ENCODE measurements at regions not wholly inside any gene's neighbourhood (a gene's known extent, or its start where the extent isn't known, plus 50 kb on each side); places are given as distances from the start of the nearest gene placed in this dataset.
A peak's percentile ranks its signal among the peaks of the same experiment; 100 is the strongest.

DNA sequence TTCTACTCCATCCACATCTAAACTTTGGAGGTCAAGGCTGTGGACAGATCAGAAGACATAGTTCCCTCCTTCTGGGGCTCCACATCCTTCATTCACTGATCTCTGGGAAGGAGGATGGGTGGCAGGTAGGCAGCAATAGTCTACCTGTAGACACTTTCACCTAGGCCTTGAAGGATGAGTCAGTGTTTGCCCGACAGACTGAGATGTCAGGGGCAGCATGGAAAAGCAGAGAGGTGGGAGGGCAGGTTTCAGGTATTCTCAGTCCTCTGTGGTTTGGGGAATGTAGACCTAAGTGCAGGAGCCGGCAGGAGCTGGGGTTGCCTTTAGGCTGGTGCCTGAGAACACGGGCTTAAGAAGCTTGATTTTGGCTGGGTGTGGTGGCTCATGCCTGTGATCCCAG, 171.9 kb upstream of the ZNF267 start:
- DNase-seq = no peak

DNA sequence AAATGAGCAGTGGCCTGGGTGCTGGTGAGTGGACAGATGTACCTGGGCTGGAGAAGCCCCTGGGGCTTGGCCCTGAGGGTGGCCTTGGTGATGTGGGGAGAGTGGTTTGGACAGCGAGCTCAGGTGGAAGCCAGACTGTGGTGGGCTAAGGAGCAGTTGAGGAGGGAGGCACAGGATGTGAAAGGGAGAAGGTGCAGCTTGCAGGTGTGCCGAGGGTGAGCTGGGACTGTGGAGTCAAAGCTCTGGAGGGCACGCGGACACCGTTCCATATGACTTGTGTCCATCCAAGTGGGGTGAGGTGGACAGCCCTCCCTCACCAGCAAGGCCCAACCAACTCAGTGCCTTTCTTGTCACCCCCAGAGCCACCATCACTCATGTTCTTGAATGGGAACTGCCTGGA, 170.8 kb upstream of the ZNF267 start:
- DNase-seq = no peak

DNA sequence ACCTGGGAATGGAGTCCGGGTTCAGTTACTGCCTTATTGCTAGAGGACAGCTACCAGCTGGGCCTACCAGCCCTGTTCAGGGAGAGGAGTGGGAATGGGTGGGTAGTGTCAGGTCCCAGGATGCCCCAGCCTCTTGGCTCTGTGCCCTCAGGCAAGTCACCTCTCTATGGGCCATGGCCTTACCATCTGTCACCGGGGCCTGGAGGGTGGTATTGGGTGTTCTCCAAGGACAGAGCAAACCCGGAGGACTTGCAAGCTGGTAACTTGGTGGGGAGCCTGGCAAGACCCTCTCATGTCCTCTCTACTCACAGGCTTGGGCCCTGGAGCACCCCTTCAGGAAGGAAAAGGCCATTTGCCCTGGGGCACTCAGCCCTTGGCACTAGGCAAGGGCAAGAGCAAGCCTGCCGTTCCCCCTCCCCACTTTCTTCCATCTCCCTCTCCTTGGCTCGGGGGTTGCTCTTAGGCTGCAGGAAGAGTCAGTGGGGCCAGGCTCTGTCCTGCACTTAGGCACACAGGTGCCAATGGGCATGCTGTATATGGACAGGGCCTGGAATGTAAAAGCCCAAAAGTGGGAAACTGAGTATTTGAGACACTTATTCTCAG, 170.0 kb upstream of the ZNF267 start:
- DNase-seq = no peak

DNA sequence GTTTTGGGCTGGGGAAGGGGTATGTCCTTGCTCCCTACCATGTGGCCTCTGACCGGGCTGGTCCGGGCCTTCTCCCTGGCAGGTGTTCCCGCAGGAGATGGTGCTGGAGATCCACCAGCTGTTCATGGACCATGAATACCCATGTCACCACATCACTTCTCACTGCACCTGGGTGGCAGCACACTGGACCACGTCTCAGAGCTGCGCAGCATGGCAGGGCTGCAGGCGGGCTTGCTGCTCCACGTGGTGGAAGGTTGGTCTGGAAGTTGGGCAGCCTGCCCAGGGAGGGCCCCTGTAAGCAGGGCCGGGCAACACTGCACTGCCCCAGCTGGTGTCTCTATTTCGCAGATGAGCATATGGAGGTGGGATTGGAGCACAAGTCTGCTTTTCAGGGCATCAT, 169.5 kb upstream of the ZNF267 start:
- DNase-seq = no peak

DNA sequence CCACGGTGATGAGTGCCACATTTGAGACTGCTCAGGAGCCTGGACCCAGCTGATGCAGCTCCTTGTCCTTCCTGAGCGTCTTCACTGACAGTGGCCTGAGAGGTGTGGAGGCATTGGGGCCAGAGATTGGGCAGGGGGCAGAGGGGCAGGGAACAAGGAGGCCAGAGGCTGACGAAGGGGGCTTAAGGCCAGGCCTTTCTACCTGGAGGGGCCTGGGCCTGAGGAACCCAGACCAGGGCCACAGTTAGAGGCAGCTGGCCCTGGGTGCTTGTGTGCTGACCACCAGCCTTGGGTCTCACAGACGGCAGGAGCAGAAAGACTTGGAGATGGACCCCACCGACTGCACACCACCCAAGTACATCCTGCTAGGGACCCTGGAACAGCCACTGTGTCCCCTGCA, 168.2 kb upstream of the ZNF267 start:
- DNase-seq = no peak

DNA sequence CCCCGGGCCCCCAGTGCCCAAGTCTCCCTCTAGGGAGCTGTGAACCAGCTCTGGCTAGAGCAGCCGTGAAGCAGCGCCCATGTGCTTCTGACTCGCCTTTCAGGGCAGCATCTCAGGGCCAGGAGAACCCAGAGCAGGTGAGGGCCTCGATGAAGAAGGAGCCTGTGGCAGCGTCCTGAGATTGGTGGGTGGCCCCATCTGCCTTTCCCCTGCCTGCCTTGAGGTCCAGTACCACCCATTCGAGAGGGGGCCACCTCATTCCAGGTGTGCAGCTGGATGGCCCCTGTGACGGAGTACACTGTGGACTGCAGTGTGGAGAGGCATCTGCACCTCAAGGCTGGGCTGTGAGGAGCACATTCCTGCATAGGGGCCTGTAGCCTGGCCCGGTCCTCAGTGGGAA, 167.3 kb upstream of the ZNF267 start:
- DNase-seq = no peak

DNA sequence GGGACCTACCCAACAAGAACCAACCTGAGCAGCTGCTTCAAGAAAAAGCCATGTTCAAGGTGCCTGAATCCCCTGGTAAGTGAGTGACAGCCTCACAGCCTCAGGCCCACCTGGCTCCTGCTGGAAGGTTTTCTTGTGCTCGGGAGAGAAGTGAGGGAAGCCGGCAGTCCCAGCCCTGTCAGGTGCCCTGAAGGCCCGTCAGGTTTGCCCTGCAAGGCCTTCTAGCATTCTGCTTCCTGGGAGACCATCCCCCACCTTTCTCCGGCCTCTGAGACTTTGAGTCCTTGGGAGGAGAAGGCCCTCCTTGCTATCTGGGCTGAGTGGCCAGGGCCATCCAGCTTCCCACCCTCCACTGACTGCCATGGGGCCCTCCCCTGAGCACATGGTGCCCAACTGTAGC, 166.7 kb upstream of the ZNF267 start:
- DNase-seq = no peak

DNA sequence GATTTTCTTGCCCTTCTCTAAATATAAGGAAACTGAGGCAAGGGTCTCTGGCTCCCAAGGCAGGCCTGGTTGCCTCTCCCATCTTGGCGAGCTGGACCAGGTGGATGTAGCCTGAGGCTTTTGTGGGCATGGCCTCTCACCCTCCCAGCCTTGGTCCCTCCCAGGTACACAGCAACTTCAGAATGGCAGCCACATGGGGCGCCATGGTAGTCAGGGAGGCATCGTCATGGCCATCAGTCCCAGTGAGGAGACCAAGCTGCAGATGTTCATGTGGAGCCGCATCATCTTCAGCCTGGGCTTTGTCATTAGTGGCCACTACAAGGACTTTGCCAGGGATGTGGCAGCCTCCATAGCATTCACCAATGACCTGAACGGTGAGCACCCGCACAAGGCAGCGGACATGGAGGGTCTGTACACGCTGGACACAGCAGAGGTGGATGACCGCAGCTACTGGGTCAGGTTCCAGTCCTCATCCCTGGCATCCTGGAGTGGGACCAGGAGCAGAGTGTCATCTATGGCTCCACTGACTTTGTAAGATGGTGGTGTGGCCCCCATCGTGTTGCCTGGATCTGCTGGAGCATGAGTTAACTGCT, 165.8 kb upstream of the ZNF267 start:
- DNase-seq = no peak

DNA sequence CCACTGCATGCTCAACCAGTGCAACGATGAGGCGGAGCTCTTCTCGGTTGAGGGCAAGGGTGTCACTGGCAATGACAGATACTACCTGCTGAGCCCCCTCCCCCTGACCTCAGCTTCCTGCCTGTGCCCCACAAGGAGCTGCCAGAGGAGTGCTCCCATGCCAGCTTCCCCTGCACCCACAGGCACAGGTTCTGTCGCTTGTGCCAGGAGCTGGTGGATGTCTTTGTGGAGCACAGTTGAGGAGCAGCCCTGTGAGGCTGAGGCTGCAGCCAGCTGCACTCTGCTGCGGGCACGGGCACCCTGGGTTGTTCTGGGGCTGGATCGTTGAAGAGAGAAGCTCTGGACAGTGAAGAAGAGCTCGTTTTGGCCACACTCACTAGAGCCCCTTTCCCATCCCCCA, 165.3 kb upstream of the ZNF267 start:
- DNase-seq = no peak

DNA sequence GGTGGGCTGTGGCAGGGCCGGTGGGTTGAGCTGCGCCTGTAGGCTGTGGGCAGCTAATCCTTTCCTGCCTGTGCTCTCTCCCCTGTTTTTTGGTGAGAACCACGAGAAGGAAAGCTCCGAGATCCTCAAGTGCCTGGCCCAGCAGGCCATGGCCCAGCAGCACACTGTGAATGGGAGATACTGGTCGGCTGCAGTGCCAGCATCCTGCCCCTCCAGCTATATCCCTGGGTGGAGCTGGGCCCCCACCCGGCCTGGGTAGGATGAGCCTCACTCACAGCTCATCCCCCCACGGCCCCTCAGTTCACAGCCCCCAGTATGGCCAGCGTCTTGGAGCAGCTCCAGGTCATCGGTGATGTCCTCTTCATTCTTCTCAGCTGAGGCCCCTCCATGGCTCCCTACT, 164.4 kb upstream of the ZNF267 start:
- DNase-seq = no peak

DNA sequence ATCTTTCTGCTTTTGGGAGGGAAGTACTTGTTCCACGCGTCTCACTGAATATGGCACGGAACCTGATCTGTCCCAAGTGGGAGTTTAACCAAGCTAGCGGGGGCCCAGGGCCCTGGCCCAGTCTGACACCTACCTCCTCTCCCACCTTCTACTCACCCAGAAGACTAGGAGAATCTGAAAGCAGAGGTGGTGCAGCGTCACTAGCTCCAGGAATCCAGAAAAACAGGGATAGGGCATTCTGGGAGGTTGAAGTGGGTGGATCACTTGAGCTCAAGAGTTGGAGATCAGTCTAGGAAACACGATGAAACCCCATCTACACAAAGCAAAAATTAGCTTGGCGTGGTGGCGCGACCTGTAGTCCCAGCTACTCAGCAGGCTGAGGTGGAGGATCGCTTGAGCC, 163.5 kb upstream of the ZNF267 start:
- DNase-seq = no peak

DNA sequence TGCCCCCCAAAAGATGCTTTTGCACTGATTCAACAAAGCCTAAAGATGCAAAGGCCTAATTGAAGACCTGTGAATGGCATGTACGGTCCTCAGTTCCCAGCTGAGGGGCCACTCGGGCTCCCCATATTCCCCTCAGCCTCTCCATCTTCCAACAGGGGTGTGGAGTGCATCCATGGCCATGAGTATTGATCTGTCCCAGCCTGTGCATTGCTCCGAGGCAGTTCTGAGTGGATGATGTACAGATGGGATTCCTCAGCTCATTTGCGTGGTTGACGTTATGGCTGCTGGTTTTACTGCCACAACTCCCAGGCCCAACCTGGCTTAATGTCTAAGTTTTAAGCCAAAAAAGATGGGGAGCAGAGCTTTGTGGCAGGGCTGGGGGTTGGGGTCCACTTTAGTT, 162.7 kb upstream of the ZNF267 start:
- no peak for DNase-seq

DNA sequence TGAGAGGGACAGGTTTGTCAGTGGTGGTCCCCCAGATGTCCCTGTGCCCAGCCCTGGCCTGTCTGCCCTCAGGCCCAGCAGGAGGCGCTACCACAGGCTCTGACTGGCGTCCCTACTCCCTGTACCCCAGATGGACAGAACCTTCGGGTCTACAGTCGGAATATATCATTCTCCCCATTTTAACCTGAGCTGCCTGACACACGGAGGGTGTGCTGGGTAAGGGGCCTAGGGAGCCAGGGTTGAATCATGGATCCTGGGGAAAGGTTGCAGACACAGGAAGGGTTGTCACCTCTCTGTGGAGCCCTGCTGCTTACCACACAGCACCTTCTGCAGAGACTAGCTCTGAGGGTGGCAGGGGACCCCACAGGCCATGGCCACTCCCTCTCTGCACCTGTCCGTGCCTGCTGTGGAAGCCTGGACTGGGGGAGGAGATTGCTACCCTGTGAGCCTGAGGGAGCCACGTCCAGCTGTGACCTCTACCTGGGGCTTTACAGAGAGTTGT, 162.2 kb upstream of the ZNF267 start:
- no peak for DNase-seq

DNA sequence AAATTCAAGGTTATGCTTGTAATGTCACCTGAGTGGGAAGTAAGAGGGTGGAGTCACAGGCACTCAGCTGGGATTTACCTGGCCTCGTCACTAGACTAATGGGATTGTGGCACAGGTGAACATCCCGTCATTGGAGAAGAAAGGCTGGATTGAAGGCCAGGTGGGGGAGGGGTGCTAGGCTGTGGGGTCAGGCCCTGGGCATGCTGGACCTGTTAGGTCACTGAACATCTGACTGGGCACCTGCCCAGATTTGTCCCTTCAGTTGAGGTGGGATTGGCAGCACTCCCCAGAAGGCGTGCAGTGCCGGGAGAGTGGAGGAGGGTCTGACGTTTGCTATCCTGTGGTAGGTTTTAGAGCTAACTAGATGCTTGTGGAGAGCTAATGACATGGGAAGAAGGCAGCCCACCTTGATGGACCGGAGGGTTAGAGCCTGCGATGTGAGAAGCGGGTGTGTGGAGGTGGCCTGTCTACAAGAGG, 161.5 kb upstream of the ZNF267 start:
- no peak for DNase-seq

DNA sequence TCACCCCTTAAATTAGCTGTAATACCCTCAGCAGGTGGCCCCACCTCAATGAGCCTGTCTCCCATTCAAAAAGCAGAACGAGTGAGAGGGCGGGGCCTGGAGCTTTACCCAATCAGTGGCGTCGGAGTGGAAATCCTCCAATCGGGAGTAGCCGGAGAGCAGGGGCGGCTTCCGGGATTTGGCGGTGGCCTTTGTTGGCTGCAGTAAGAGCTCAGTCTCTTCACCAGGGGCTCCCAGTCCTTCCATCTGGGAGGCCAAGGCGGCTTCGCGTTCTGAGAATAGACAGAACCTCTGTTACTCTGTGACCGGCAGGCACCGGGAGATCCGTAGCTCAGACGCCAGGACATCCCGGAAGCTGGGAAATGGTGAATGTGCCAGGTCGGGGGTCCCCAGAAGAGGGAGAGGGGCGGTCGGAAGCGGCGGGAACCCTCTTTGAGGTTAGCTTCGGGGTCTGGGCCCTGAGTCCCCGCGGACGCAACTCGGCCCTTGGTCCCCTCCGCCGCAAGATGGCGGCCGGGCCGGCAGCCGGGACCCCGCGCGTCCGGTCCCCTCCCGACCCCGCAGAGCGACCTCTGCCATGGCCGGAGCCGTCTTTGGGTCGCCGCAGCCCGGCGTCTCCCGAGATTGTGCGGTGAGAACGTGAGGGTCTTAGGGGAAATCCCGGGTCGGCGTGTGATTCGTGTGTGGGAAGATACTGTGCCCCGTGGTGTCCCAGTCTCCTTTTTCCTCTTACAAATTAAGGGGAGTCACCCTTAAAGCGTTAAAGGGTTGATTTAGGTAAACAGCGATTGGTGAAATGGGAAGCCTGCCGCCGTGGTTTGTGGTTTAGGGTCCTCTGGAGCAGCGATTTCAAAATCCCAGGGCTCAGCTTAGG, 160.3 kb upstream of the ZNF267 start:
- peak in 50 of 51 donors; percentile 45 to 95 (median 85) for DNase-seq

DNA sequence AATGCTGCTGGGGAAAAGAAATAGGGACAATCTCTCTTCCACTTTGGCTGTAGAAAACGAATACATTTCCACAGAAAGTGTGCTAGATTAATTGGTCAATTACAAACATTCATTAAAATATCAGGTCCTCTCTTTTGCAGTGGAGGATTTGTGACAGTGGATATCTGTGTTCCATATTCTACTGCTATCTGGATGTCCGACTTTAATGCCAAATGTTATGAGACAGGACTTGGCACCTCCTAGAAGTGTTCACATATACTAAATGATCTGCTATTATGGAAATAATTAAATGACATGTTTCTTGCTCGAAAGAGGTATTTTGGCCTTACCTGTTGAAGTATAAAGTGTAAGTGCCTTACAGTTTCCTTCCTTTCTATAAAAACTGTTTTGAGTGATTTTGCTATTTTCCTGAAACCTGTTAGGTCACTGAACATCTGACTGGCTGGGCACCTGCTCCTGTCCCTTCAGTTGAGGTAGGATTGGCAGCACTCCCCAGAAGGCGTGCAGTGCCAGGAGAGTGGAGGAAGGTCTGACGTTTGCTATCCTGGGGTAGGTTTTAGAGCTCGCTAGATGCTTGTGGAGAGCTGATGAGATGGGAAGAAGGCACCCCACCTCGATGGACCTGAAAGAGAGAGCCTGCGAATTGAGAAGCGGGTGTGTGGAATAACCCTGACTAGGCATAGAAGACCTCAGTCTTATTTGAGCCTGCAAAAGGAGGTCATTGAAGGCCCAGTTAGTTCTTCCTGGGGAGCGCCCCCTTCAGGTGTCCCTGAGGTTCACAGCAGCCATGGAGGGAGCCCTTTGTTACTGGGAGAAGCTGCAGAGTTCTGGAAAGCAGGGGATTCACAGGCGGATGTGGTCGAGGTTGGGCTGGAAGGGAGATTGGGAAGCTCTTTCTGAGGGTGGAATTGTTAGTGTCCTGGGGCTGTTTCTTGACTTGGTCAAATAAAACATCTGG, 159.4 kb upstream of the ZNF267 start:
- DNase-seq = peak in 2 of 51 donors; percentile 3 to 8

DNA sequence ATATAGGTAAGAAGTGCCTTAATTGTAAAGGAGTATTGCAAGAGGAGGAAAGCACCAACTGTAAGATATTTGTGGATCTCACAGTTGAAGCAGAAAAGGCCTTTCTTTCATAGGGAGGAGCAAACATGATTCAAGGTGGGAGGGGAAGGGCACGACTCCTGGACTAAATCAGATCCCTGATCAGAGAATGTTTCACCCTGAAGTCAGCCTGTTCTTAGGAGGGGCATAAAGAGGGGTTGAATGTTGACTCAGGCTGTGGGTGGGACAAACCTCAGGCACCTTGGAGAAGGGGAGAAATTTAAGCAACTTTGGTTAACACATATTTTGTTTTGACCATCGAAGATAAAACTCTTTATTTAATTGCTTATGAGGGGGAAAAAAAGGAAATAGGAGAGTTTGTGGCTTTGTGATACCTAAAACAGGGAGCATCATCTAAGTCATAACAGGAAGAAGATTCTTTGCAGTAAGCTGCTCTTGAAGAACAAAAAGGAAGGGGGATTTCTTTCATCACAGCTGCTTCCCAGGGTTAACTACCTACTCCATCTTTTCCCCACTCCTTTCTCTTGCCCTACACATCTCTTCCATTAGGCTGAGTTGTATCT, 158.6 kb upstream of the ZNF267 start:
- no peak for DNase-seq

DNA sequence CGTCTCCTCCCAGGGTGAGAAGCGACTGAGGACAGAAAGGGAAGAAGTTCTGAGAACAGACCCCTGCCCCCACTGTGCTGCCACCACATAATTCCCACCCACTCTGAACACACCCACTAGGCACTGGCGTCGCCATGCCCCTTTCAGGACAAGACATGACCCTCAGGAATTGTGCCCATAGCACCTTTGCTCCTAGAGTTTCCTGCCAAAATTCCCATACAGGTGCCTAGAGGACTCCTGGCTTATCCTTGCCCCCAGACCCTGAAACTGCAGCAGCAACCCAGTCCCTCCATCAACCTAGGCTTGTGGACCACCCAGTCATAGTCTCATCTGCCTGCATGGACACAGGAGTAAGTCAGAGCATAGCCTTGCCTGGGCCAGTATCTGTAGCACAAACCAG, 157.7 kb upstream of the ZNF267 start:
- DNase-seq = no peak

DNA sequence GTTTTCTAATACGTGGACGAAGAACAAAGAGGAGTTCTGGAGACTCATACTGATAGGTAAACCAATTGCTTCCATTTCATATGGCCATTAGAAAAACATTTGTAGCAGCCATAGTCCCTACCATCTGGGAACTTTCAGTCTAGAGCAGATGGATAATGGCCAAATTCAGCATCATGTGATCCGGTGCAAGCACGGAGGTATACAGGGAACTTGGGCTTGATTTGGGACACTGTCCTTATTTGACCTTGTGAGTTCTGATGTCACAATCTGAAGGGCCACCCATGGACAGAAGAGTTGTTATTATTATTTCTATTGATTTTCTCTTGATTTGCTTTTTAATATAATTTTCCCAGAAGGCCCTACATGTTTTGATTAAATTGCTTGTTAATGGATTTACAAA, 154.6 kb upstream of the ZNF267 start:
- no peak for DNase-seq

DNA sequence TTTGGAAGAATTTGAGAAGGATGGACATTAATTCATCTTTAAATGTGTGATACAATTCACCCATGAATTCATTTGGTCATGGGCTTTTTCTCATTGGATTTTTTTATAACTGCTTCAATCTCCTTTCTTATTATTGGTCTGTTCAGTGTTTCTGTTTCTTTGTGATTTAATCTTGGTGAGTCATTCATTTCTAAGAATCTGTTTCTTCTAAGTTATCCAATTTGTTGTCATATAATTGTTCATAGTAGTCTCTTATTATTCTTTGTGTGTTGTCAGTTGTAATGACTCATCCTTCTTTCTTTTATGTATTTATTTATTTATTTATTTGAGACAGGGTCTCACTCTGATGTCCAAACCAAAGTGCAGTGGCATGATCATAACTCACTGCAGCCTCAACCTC, 146.1 kb upstream of the ZNF267 start:
- no peak for DNase-seq

DNA sequence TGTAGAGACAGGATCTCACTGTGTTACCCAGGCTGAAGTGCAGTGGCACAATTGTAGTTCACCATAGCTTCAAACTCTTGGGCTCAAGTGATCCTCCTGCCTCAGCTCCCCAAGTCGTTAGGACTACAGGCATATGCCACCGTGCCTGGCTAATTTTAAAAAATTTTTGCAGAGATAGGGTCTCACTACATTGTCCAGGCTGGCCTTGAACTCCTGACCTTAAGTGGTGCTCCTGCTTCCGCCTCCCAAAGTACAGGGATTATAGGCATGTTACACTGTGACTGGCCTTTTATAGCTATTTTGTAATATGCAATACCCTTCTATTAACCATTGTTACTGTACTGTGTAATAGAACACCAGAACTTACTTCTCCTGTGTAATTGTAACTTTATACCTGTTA, 139.3 kb upstream of the ZNF267 start:
- no peak for DNase-seq

Data from hypothalamus (tissue), 51 donors.